A673 (cell line): ENCODE measurements at regions not wholly inside any gene's neighbourhood (a gene's known extent, or its start where the extent isn't known, plus 50 kb on each side); places are given as distances from the start of the nearest gene placed in this dataset.

Experiments
- BruUV-seq: library from RNA; stranded (reverse); fragments of 400-500 nt; replicated peaks from 2 replicates; lab custom pipeline; 2021; lab: Mats Ljungman, UMichigan
- CTCF ChIA-PET: fragments of 300-600 bp; sonication (Branson Sonifier 250); formaldehyde crosslinking; loops from one replicate; lab custom pipeline; 2022; ENCODE audit warnings: antibody characterized with exemption; lab: Charles Lee
- POLR2A ChIA-PET: fragments of 300-600 bp; sonication (Branson Sonifier 250); formaldehyde crosslinking; loops from one replicate; lab custom pipeline; 2022; ENCODE audit warnings: antibody characterized with exemption; ENCODE audit not compliant: low non-redundant PET; lab: Charles Lee
- DNase-seq: peaks from one replicate; pipeline ENCODE4 v3.0.0-alpha.2; 2015; ENCODE audit warnings: low spot score
- H3K27ac ChIP-seq: fragments of 200-600 bp; sonication (generic); 2 replicates; pipeline ENCODE4 v1.5.1; 2016; ENCODE audit warnings: mixed run types, low read depth, mild to moderate bottlenecking, mixed read lengths, antibody characterized with exemption, low read length; ENCODE audit not compliant: poor library complexity, severe bottlenecking
- H3K27me3 ChIP-seq: fragments of 200-600 bp; sonication (generic); replicated peaks from 2 replicates; pipeline ENCODE4 v1.6.1; 2017; ENCODE audit warnings: mixed run types, low read depth, mild to moderate bottlenecking, mixed read lengths, antibody characterized with exemption, low read length; ENCODE audit not compliant: insufficient read depth, poor library complexity
- H3K36me3 ChIP-seq: fragments of 200-600 bp; sonication (generic); 2 replicates; pipeline ENCODE4 v1.6.1; 2016; ENCODE audit warnings: mixed run types, mild to moderate bottlenecking, mixed read lengths, antibody characterized with exemption, low read length; ENCODE audit not compliant: insufficient read depth, poor library complexity, severe bottlenecking
- H3K4me1 ChIP-seq: fragments of 200-600 bp; sonication (generic); 2 replicates; pipeline ENCODE4 v1.6.1; 2017; ENCODE audit warnings: mixed run types, mild to moderate bottlenecking, mixed read lengths, antibody characterized with exemption, low read length; ENCODE audit not compliant: insufficient read depth, poor library complexity, severe bottlenecking
- H3K4me3 ChIP-seq: fragments of 200-600 bp; sonication (generic); 2 replicates; pipeline ENCODE4 v1.5.1; 2016; ENCODE audit warnings: low read depth, mixed run types, mild to moderate bottlenecking, mixed read lengths, low read length; ENCODE audit not compliant: poor library complexity, severe bottlenecking
- H3K9me3 ChIP-seq: fragments of 200-600 bp; sonication (generic); 2 replicates; pipeline ENCODE4 v1.6.1; 2016; ENCODE audit warnings: mixed run types, low read depth, mild to moderate bottlenecking, mixed read lengths, antibody characterized with exemption, low read length; ENCODE audit not compliant: poor library complexity, severe bottlenecking
- CTCF ChIP-seq: fragments of 300-800, 200-600 bp; sonication (generic); conservative IDR thresholded peaks from 2 replicates; pipeline ENCODE4 v1.5.1; 2017; ENCODE audit warnings: low read depth, mild to moderate bottlenecking, antibody characterized with exemption, low read length, moderate library complexity, mixed read lengths
- EZH2 ChIP-seq: fragments of 200-600 bp; sonication (generic); IDR thresholded peaks from 2 replicates; pipeline ENCODE4 v1.6.1; 2017; ENCODE audit warnings: borderline replicate concordance, low read depth, mild to moderate bottlenecking, mixed read lengths, antibody characterized with exemption, low read length; ENCODE audit not compliant: poor library complexity, severe bottlenecking
- intact Hi-C: fragments of 100-400 bp; cut with micrococcal nuclease; formaldehyde crosslinking; loops from one replicate; pipeline ENCODE4 v1.10.0; 2022; ENCODE audit not compliant: unreplicated experiment

- Histone ChIP-seq H3K4me1 (no peaks in the 10 kb centered on the region), H3K27ac (no peak overlapping the region)
- BruUV-seq = no TSS peak
Measured at GRCh38 chr7:32289651-32290414, 200.3 kb downstream of the LSM5 start.

GRCh38 chr7:32285698-32286097, 204.5 kb downstream of the LSM5 start:
- intact Hi-C loops = no loop called here
- TF ChIP-seq CTCF = no peak
- TF ChIP-seq EZH2 = no peak
- Histone ChIP-seq H3K27me3 (no peaks in the 10 kb centered on the region), H3K27ac (no peak overlapping the region), H3K36me3 (no peaks in the 10 kb centered on the region), H3K4me3 (no peak overlapping the region), H3K4me1 (no peaks in the 10 kb centered on the region), H3K9me3 (no peaks in the 10 kb centered on the region)
- no TSS peak for BruUV-seq
- POLR2A ChIA-PET = no interaction called here
- CTCF ChIA-PET = no interaction called here
- DNase-seq = no peak

More at GRCh38 chr7:32289651-32290414, 200.3 kb downstream of the LSM5 start:
- no peaks in the 10 kb centered on the region for H3K9me3 ChIP-seq
- H3K4me3 ChIP-seq = no peak overlapping the region
- no peak for DNase-seq
- no peaks in the 10 kb centered on the region for H3K36me3 ChIP-seq
- intact Hi-C loops = no loop called here
- ChIA-PET POLR2A (no interaction called here), CTCF (no interaction called here)
- TF ChIP-seq EZH2 = no peak
- TF ChIP-seq CTCF = no peak
- H3K27me3 ChIP-seq = peaks cover 22% of the 10 kb centered on the region

- intact Hi-C loops = no loop called here
- no peak overlapping the region for H3K4me3 ChIP-seq
- BruUV-seq = no TSS peak
- no peak overlapping the region for H3K27ac ChIP-seq
- TF ChIP-seq CTCF = no peak
- no peaks in the 10 kb centered on the region for H3K36me3 ChIP-seq
- DNase-seq = no peak
- no peaks in the 10 kb centered on the region for H3K4me1 ChIP-seq
- POLR2A ChIA-PET = no interaction called here
- H3K27me3 ChIP-seq = peaks cover 15% of the 10 kb centered on the region
- H3K9me3 ChIP-seq = no peaks in the 10 kb centered on the region
- CTCF ChIA-PET = no interaction called here
Measured at GRCh38 chr7:32283546-32283945, 206.6 kb downstream of the LSM5 start.
